ENCODE measurements at regions not wholly inside any gene's neighbourhood (a gene's known extent, or its start where the extent isn't known, plus 50 kb on each side); places are given as distances from the start of the nearest gene placed in this dataset.
A peak's percentile ranks its signal among the peaks of the same experiment; 100 is the strongest.
"Not testable (repeated sequence)": the region's sequence is repeated elsewhere in the genome, so short reads cannot be mapped to it uniquely, and the experiment has no call there.

- no peak for DNase-seq (ENCODE audit: low read depth)
These were observed 59.2 kb upstream of the TMEM47 start for GRCh38 chrX:34716302-34716701.

- peak; percentile 2 for DNase-seq (ENCODE audit: low read depth)
These were observed 77.3 kb upstream of the TMEM47 start for GRCh38 chrX:34734383-34734782.

- no peak for DNase-seq (ENCODE audit: low read depth)
These were observed 87.4 kb upstream of the TMEM47 start for GRCh38 chrX:34744521-34744920.

- no peak for DNase-seq (ENCODE audit: low read depth)
These were observed 92.8 kb upstream of the TMEM47 start for GRCh38 chrX:34749896-34750295.

GRCh38 chrX:34764852-34765361, 107.8 kb upstream of the TMEM47 start:
- DNase-seq (ENCODE audit: low read depth): no peak

- no peak for DNase-seq (ENCODE audit: low read depth)
These were observed 111.2 kb upstream of the TMEM47 start for GRCh38 chrX:34768290-34768689.

- no peak for DNase-seq (ENCODE audit: low read depth)
These were observed 113.4 kb upstream of the TMEM47 start for GRCh38 chrX:34770511-34770910.

GRCh38 chrX:34778916-34779315, 121.8 kb upstream of the TMEM47 start:
- DNase-seq (ENCODE audit: low read depth): peak; percentile 45

GRCh38 chrX:34790026-34790425, 132.9 kb upstream of the TMEM47 start:
- no peak for DNase-seq (ENCODE audit: low read depth)

- no peak for DNase-seq (ENCODE audit: low read depth)
These were observed 136.6 kb upstream of the FAM47B start for GRCh38 chrX:34805951-34806350.

GRCh38 chrX:34809096-34809495, 133.5 kb upstream of the FAM47B start:
- DNase-seq (ENCODE audit: low read depth): no peak

- no peak for DNase-seq (ENCODE audit: low read depth)
These were observed 132.2 kb upstream of the FAM47B start for GRCh38 chrX:34810364-34810763.

GRCh38 chrX:34810916-34811315, 131.7 kb upstream of the FAM47B start:
- no peak for DNase-seq (ENCODE audit: low read depth)

- DNase-seq (ENCODE audit: low read depth): no peak
These were observed 129.0 kb upstream of the FAM47B start for GRCh38 chrX:34813618-34814017.

GRCh38 chrX:34826964-34827363, 115.6 kb upstream of the FAM47B start:
- DNase-seq (ENCODE audit: low read depth): no peak

- no peak for DNase-seq (ENCODE audit: low read depth)
These were observed 103.1 kb upstream of the FAM47B start for GRCh38 chrX:34839451-34839850.

GRCh38 chrX:34841205-34841604, 101.4 kb upstream of the FAM47B start:
- not testable (repeated sequence) for DNase-seq (ENCODE audit: low read depth)

GRCh38 chrX:34848281-34848680, 94.3 kb upstream of the FAM47B start:
- no peak for DNase-seq (ENCODE audit: low read depth)

- DNase-seq (ENCODE audit: low read depth): no peak
These were observed 93.2 kb upstream of the FAM47B start for GRCh38 chrX:34849371-34849770.

- no peak for DNase-seq (ENCODE audit: low read depth)
These were observed 83.4 kb upstream of the FAM47B start for GRCh38 chrX:34859191-34859590.

- no peak for DNase-seq (ENCODE audit: low read depth)
These were observed 78.7 kb upstream of the FAM47B start for GRCh38 chrX:34863906-34864305.

- no peak for DNase-seq (ENCODE audit: low read depth)
These were observed 76.0 kb upstream of the FAM47B start for GRCh38 chrX:34866646-34867045.

- no peak for DNase-seq (ENCODE audit: low read depth)
These were observed 74.0 kb upstream of the FAM47B start for GRCh38 chrX:34868633-34869032.

- no peak for DNase-seq (ENCODE audit: low read depth)
These were observed 68.9 kb upstream of the FAM47B start for GRCh38 chrX:34873500-34874225.
